Neural cell (in vitro differentiated cells): ENCODE measurements at regions not wholly inside any gene's neighbourhood (a gene's known extent, or its start where the extent isn't known, plus 50 kb on each side); places are given as distances from the start of the nearest gene placed in this dataset.

Source experiments
- CTCF ChIP-seq: fragments of 450-650 bp; IDR thresholded peaks from 2 replicates; pipeline ENCODE4 v1.5.1; 2014; ENCODE audit warnings: antibody characterized with exemption, mild to moderate bottlenecking, moderate library complexity; ENCODE audit not compliant: poor library complexity, severe bottlenecking
- EP300 ChIP-seq: fragments of 450-650 bp; conservative IDR thresholded peaks from 2 replicates; pipeline ENCODE4 v1.6.1; 2014; ENCODE audit warnings: antibody characterized with exemption, mild to moderate bottlenecking, moderate library complexity; ENCODE audit not compliant: poor library complexity, severe bottlenecking
- EZH2 ChIP-seq: fragments of 200-600, 300-800 bp; shearing (Covaris generic), sonication (generic); IDR thresholded peaks from 2 replicates; pipeline ENCODE4 v1.6.1; 2014; ENCODE audit warnings: antibody characterized with exemption, low read length, borderline replicate concordance, mild to moderate bottlenecking; ENCODE audit not compliant: insufficient read depth, poor library complexity, severe bottlenecking
- POLR2AphosphoS5 ChIP-seq: IDR thresholded peaks from 2 replicates; pipeline ENCODE4 v1.6.1; 2012
- REST ChIP-seq: IDR thresholded peaks from 2 replicates; pipeline ENCODE4 v1.6.1; 2012; ENCODE audit warnings: borderline replicate concordance
- TAF1 ChIP-seq: IDR thresholded peaks from 2 replicates; pipeline ENCODE4 v1.6.1; 2012; ENCODE audit warnings: low read depth

GRCh38 chr18:47595831-47596501, 334.5 kb downstream of the SMAD2 start:
- TF ChIP-seq REST (no peak), CTCF (peak; percentile 25), TAF1 (no peak), EZH2 (no peak), EP300 (no peak), POLR2AphosphoS5 (no peak)
